CD4-positive, alpha-beta T cell (primary cell): ENCODE measurements at regions not wholly inside any gene's neighbourhood (a gene's known extent, or its start where the extent isn't known, plus 50 kb on each side); places are given as distances from the start of the nearest gene placed in this dataset.
A peak's percentile ranks its signal among the peaks of the same experiment; 100 is the strongest.

Experiments used
- ATAC-seq: fragments of 200-7000 bp; cut with Tn5 transposase; one replicate; pipeline ENCODE4 v1.10.0; 2022; ENCODE audit warnings: mild to moderate bottlenecking; ENCODE audit not compliant: poor library complexity
- CTCF ChIA-PET: fragments of 350-600 bp; sonication (Branson Sonifier 250); formaldehyde crosslinking; loops from one replicate; lab custom pipeline; 2021; ENCODE audit warnings: antibody characterized with exemption, inconsistent platforms; lab: Charles Lee
- POLR2A ChIA-PET: fragments of 350-600 bp; sonication (Branson Sonifier 250); formaldehyde crosslinking; loops from one replicate; lab custom pipeline; 2021; ENCODE audit warnings: antibody characterized with exemption, inconsistent platforms; lab: Charles Lee
- DNase-seq, 14 experiments: peaks; one replicate each; pipeline ENCODE4 v3.0.0-alpha.2; 2013 to 2020; ENCODE audit warnings: mixed read lengths in 2 of 14
- H3K27ac ChIP-seq, 2 donors: one replicate each; pipeline versions ENCODE4 v1.5.1 to v1.7.0; 2013; ENCODE audit warnings: low read length in 2 of 2, low read depth in 1 of 2, mild to moderate bottlenecking in 1 of 2
- H3K27me3 ChIP-seq, 2 experiments: 1 replicate in 1 of 2; 2 replicates in 1 of 2; pipeline versions ENCODE4 v1.6.1 to v1.7.0; 2013; ENCODE audit warnings: low read length in 2 of 2, control low read depth in 1 of 2, mild to moderate bottlenecking in 1 of 2, moderate library complexity in 1 of 2; ENCODE audit not compliant: insufficient read depth in 2 of 2, control insufficient read depth in 1 of 2
- H3K36me3 ChIP-seq: one replicate; pipeline ENCODE4 v1.6.1; 2013; ENCODE audit warnings: low read length, control low read depth; ENCODE audit not compliant: insufficient read depth
- H3K4me1 ChIP-seq: one replicate; pipeline ENCODE4 v1.6.1; 2013; ENCODE audit warnings: low read length, control low read depth; ENCODE audit not compliant: insufficient read depth
- H3K4me3 ChIP-seq: one replicate; pipeline ENCODE4 v1.5.1; 2013; ENCODE audit warnings: mild to moderate bottlenecking, low read length, moderate library complexity
- H3K9me3 ChIP-seq, 2 experiments: 1 replicate in 1 of 2; 2 replicates in 1 of 2; pipeline versions ENCODE4 v1.6.1 to v1.7.0; 2013; ENCODE audit warnings: low read length in 2 of 2, mild to moderate bottlenecking in 2 of 2, control low read depth in 1 of 2, moderate library complexity in 1 of 2; ENCODE audit not compliant: control insufficient read depth in 1 of 2, insufficient read depth in 1 of 2
- H3K27ac Mint-ChIP-seq: one replicate; pipeline ENCODE4 v1.8.0; 2020; ENCODE audit warnings: mixed read lengths
- H3K27me3 Mint-ChIP-seq: one replicate; pipeline ENCODE4 v1.8.0; 2021; ENCODE audit warnings: mixed read lengths
- H3K36me3 Mint-ChIP-seq: one replicate; pipeline ENCODE4 v1.8.0; 2021; ENCODE audit warnings: low read depth, mixed read lengths
- H3K4me1 Mint-ChIP-seq: one replicate; pipeline ENCODE4 v1.8.0; 2021; ENCODE audit warnings: low read depth, mixed read lengths
- H3K4me3 Mint-ChIP-seq: one replicate; pipeline ENCODE4 v1.8.0; 2020; ENCODE audit warnings: mild to moderate bottlenecking, mixed read lengths
- H3K9me3 Mint-ChIP-seq: one replicate; pipeline ENCODE4 v1.8.0; 2020; ENCODE audit warnings: mixed read lengths
- CTCF ChIP-seq: fragments of 200-600 bp; IDR thresholded peaks from one replicate; pipeline ENCODE4 v1.8.0; 2022; ENCODE audit warnings: antibody characterized with exemption, mild to moderate bottlenecking
- intact Hi-C, 2 experiments: fragments of 100-400 bp; cut with DNase I in 1 of 2; cut with micrococcal nuclease in 1 of 2; formaldehyde crosslinking; loops; one replicate each; pipeline versions ENCODE4 v1.15.1 to v1.9.0; 2023 to 2025; cut with DNase I, micrococcal nuclease

- no peak for TF ChIP-seq CTCF
- Histone ChIP-seq H3K4me3 (no peak overlapping the region), H3K36me3 (no peaks in the 10 kb centered on the region), H3K27me3 (no peaks in the 10 kb centered on the region), H3K9me3 (no peaks in the 10 kb centered on the region), H3K27ac (no peak overlapping the region), H3K4me1 (no peaks in the 10 kb centered on the region)
- no peak for DNase-seq
- POLR2A ChIA-PET = no interaction called here
- intact Hi-C loops = no loop called here
- Mint-ChIP-seq H3K9me3 (no peaks in the 10 kb centered on the region), H3K4me1 (no peaks in the 10 kb centered on the region), H3K36me3 (no peaks in the 10 kb centered on the region), H3K27ac (peak overlapping the region; percentile 39), H3K4me3 (no peak overlapping the region), H3K27me3 (no peaks in the 10 kb centered on the region)
- no peak for ATAC-seq
- CTCF ChIA-PET = no interaction called here
These were observed 204.0 kb downstream of the DAD1 start for GRCh38 chr14:22384974-22385526.

- ATAC-seq = no peak
- no peak for TF ChIP-seq CTCF
- Mint-ChIP-seq H3K27ac (peak overlapping the region; percentile 39), H3K9me3 (no peaks in the 10 kb centered on the region), H3K4me1 (no peaks in the 10 kb centered on the region), H3K36me3 (no peaks in the 10 kb centered on the region), H3K27me3 (no peaks in the 10 kb centered on the region), H3K4me3 (no peak overlapping the region)
- no peaks in the 10 kb centered on the region for H3K36me3 ChIP-seq
- no peaks in the 10 kb centered on the region for H3K27me3 ChIP-seq
- H3K4me3 ChIP-seq = no peak overlapping the region
- intact Hi-C loops = no loop called here
- POLR2A ChIA-PET = no interaction called here
- no peaks in the 10 kb centered on the region for H3K4me1 ChIP-seq
- no peak overlapping the region for H3K27ac ChIP-seq
- H3K9me3 ChIP-seq = no peaks in the 10 kb centered on the region
- CTCF ChIA-PET = no interaction called here
- no peak for DNase-seq
These were observed 204.9 kb downstream of the DAD1 start for GRCh38 chr14:22384167-22384549.

- no peaks in the 10 kb centered on the region for H3K9me3 ChIP-seq
- ATAC-seq (no peak), DNase-seq (peak in 2 of 14 experiments; percentile 28 to 57)
- Mint-ChIP-seq H3K9me3 (no peaks in the 10 kb centered on the region), H3K27me3 (no peaks in the 10 kb centered on the region), H3K36me3 (no peaks in the 10 kb centered on the region), H3K4me3 (no peak overlapping the region), H3K27ac (peak overlapping the region; percentile 69), H3K4me1 (no peaks in the 10 kb centered on the region)
- no peaks in the 10 kb centered on the region for H3K27me3 ChIP-seq
- POLR2A ChIA-PET = no interaction called here
- no peak for TF ChIP-seq CTCF
- intact Hi-C loops = no loop called here
- CTCF ChIA-PET = no interaction called here
- no peaks in the 10 kb centered on the region for H3K4me1 ChIP-seq
- H3K4me3 ChIP-seq = no peak overlapping the region
- H3K36me3 ChIP-seq = no peaks in the 10 kb centered on the region
- no peak overlapping the region for H3K27ac ChIP-seq
These were observed 205.4 kb downstream of the DAD1 start for GRCh38 chr14:22383515-22384166.
